CD8-positive, alpha-beta memory T cell (primary cell): ENCODE measurements at regions not wholly inside any gene's neighbourhood (a gene's known extent, or its start where the extent isn't known, plus 50 kb on each side); places are given as distances from the start of the nearest gene placed in this dataset.
"Not testable (repeated sequence)": the region's sequence is repeated elsewhere in the genome, so short reads cannot be mapped to it uniquely, and the experiment has no call there.

ENCODE experiments used
- CTCF ChIA-PET: fragments of 350-600 bp; sonication (Branson Sonifier 250); formaldehyde crosslinking; loops from one replicate; lab custom pipeline; 2021; ENCODE audit warnings: antibody characterized with exemption; lab: Charles Lee
- POLR2A ChIA-PET: fragments of 350-600 bp; sonication (Branson Sonifier 250); formaldehyde crosslinking; loops from one replicate; lab custom pipeline; 2021; ENCODE audit warnings: antibody characterized with exemption; lab: Charles Lee
- DNase-seq, 5 donors: peaks; one replicate each; pipeline versions ENCODE4 v3.0.0 to v3.0.0-alpha.2; 2020 to 2022; ENCODE audit warnings: mixed read lengths in 1 of 5
- H3K27ac ChIP-seq: one replicate; pipeline ENCODE4 v1.7.0; 2013; ENCODE audit warnings: low read depth, mild to moderate bottlenecking, low read length, moderate library complexity
- H3K27me3 ChIP-seq: 2 replicates; pipeline ENCODE4 v1.7.0; 2013; ENCODE audit warnings: low read length, mild to moderate bottlenecking; ENCODE audit not compliant: insufficient read depth, poor library complexity, severe bottlenecking
- H3K36me3 ChIP-seq: 2 replicates; pipeline ENCODE4 v1.7.0; 2013; ENCODE audit warnings: mild to moderate bottlenecking, low read length, moderate library complexity; ENCODE audit not compliant: insufficient read depth
- H3K4me1 ChIP-seq: 2 replicates; pipeline ENCODE4 v1.7.0; 2013; ENCODE audit warnings: mild to moderate bottlenecking, low read length, moderate library complexity; ENCODE audit not compliant: insufficient read depth
- H3K4me3 ChIP-seq: 2 replicates; pipeline ENCODE4 v1.7.0; 2013; ENCODE audit warnings: mild to moderate bottlenecking, low read length
- H3K9me3 ChIP-seq: 2 replicates; pipeline ENCODE4 v1.7.0; 2013; ENCODE audit warnings: mild to moderate bottlenecking, low read length
- H3K27ac Mint-ChIP-seq, 8 donors: one replicate each; pipeline ENCODE4 v1.8.0; 2020 to 2021; ENCODE audit warnings: mixed read lengths in 8 of 8, mild to moderate bottlenecking in 6 of 8, inconsistent platforms in 3 of 8, moderate library complexity in 3 of 8
- H3K27me3 Mint-ChIP-seq, 2 donors: one replicate each; pipeline ENCODE4 v1.8.0; 2020 to 2021; ENCODE audit warnings: mixed read lengths in 2 of 2, mild to moderate bottlenecking in 1 of 2, moderate library complexity in 1 of 2
- H3K36me3 Mint-ChIP-seq, 3 donors: one replicate each; pipeline ENCODE4 v1.8.0; 2020 to 2021; ENCODE audit warnings: mixed read lengths in 3 of 3, inconsistent platforms in 1 of 3, mild to moderate bottlenecking in 1 of 3
- H3K4me1 Mint-ChIP-seq, 3 donors: one replicate each; pipeline ENCODE4 v1.8.0; 2020 to 2021; ENCODE audit warnings: mixed read lengths in 3 of 3, inconsistent platforms in 1 of 3, mild to moderate bottlenecking in 1 of 3
- H3K4me3 Mint-ChIP-seq, 7 donors: one replicate each; pipeline ENCODE4 v1.8.0; 2020 to 2021; ENCODE audit warnings: mixed read lengths in 7 of 7, mild to moderate bottlenecking in 6 of 7, moderate library complexity in 4 of 7, inconsistent platforms in 2 of 7
- H3K9me3 Mint-ChIP-seq, 5 donors: one replicate each; pipeline ENCODE4 v1.8.0; 2020 to 2022; ENCODE audit warnings: mixed read lengths in 5 of 5, mild to moderate bottlenecking in 3 of 5, moderate library complexity in 2 of 5, inconsistent platforms in 1 of 5

- no peaks in the 10 kb centered on the region for H3K36me3 Mint-ChIP-seq
- peaks cover 10 to 26% (median 15%) of the 10 kb centered on the region in 3 donors for H3K4me1 Mint-ChIP-seq
- Histone ChIP-seq H3K4me1 (no peaks in the 10 kb centered on the region), H3K36me3 (no peaks in the 10 kb centered on the region), H3K9me3 (no peaks in the 10 kb centered on the region), H3K27ac (no peak overlapping the region), H3K4me3 (no peak overlapping the region), H3K27me3 (no peaks in the 10 kb centered on the region)
- ChIA-PET CTCF (no interaction called here), POLR2A (no interaction called here)
- peaks cover 18 to 48% of the 10 kb centered on the region in 2 donors for H3K27me3 Mint-ChIP-seq
- no peak overlapping the region for H3K4me3 Mint-ChIP-seq
- DNase-seq = no peak
- no peaks in the 10 kb centered on the region for H3K9me3 Mint-ChIP-seq
- H3K27ac Mint-ChIP-seq = no peak overlapping the region
Observed at GRCh38 chr20:51125780-51126179, 102.9 kb upstream of the KCNG1 start.

- ChIA-PET POLR2A (no interaction called here), CTCF (no interaction called here)
- Histone ChIP-seq H3K9me3 (no peaks in the 10 kb centered on the region), H3K4me1 (no peaks in the 10 kb centered on the region), H3K4me3 (no peak overlapping the region), H3K27me3 (no peaks in the 10 kb centered on the region), H3K27ac (no peak overlapping the region), H3K36me3 (no peaks in the 10 kb centered on the region)
- H3K4me1 Mint-ChIP-seq = peaks cover 10 to 26% (median 15%) of the 10 kb centered on the region in 3 donors
- H3K27ac Mint-ChIP-seq = no peak overlapping the region
- H3K27me3 Mint-ChIP-seq = peaks cover 17 to 48% of the 10 kb centered on the region in 2 donors
- H3K36me3 Mint-ChIP-seq = no peaks in the 10 kb centered on the region
- H3K9me3 Mint-ChIP-seq = no peaks in the 10 kb centered on the region
- no peak overlapping the region for H3K4me3 Mint-ChIP-seq
- no peak for DNase-seq
Observed at GRCh38 chr20:51125105-51125504, 102.2 kb upstream of the KCNG1 start.

GRCh38 chr20:51123887-51124286, 101.0 kb upstream of the KCNG1 start:
- H3K4me1 ChIP-seq, H3K27me3 ChIP-seq, H3K4me3 ChIP-seq, DNase-seq, H3K9me3 ChIP-seq, H3K4me3 Mint-ChIP-seq, POLR2A ChIA-PET, H3K36me3 Mint-ChIP-seq, H3K36me3 ChIP-seq, H3K9me3 Mint-ChIP-seq, H3K27ac ChIP-seq, CTCF ChIA-PET, H3K27ac Mint-ChIP-seq: not testable (repeated sequence)
- peaks cover 10 to 19% (median 12%) of the 10 kb centered on the region in 3 donors for H3K4me1 Mint-ChIP-seq
- peaks cover 17 to 58% of the 10 kb centered on the region in 2 donors for H3K27me3 Mint-ChIP-seq

- Mint-ChIP-seq H3K4me1 (peaks cover 4 to 11% (median 7%) of the 10 kb centered on the region in 3 donors), H3K36me3 (no peaks in the 10 kb centered on the region), H3K27me3 (peaks cover 16 to 62% of the 10 kb centered on the region in 2 donors), H3K9me3 (no peaks in the 10 kb centered on the region), H3K4me3 (no peak overlapping the region), H3K27ac (no peak overlapping the region)
- peaks cover 5% of the 10 kb centered on the region for H3K27me3 ChIP-seq
- no peaks in the 10 kb centered on the region for H3K4me1 ChIP-seq
- DNase-seq = no peak
- no peak overlapping the region for H3K27ac ChIP-seq
- CTCF ChIA-PET = no interaction called here
- POLR2A ChIA-PET = no interaction called here
- H3K9me3 ChIP-seq = no peaks in the 10 kb centered on the region
- H3K4me3 ChIP-seq = no peak overlapping the region
- no peaks in the 10 kb centered on the region for H3K36me3 ChIP-seq
Observed at GRCh38 chr20:51122931-51123658, 100.2 kb upstream of the KCNG1 start.

GRCh38 chr20:51121901-51122412, 99.0 kb upstream of the KCNG1 start:
- no peaks in the 10 kb centered on the region for H3K36me3 ChIP-seq
- H3K27me3 ChIP-seq = peaks cover 5% of the 10 kb centered on the region
- no peak overlapping the region for H3K4me3 ChIP-seq
- ChIA-PET CTCF (no interaction called here), POLR2A (no interaction called here)
- no peak overlapping the region for H3K27ac ChIP-seq
- Mint-ChIP-seq H3K27ac (no peak overlapping the region), H3K4me3 (no peak overlapping the region), H3K27me3 (peaks cover 14 to 54% of the 10 kb centered on the region in 2 donors), H3K36me3 (no peaks in the 10 kb centered on the region), H3K9me3 (no peaks in the 10 kb centered on the region), H3K4me1 (peaks cover 4 to 11% (median 7%) of the 10 kb centered on the region in 3 donors)
- no peaks in the 10 kb centered on the region for H3K4me1 ChIP-seq
- no peaks in the 10 kb centered on the region for H3K9me3 ChIP-seq
- DNase-seq = no peak

GRCh38 chr20:51121272-51121671, 98.4 kb upstream of the KCNG1 start:
- POLR2A ChIA-PET = no interaction called here
- Mint-ChIP-seq H3K4me3 (no peak overlapping the region), H3K27me3 (peaks cover 13 to 55% of the 10 kb centered on the region in 2 donors)

GRCh38 chr20:51120868-51121267, 98.0 kb upstream of the KCNG1 start:
- no peaks in the 10 kb centered on the region for H3K9me3 Mint-ChIP-seq
- CTCF ChIA-PET = no interaction called here
- no peaks in the 10 kb centered on the region for H3K4me1 ChIP-seq
- no peaks in the 10 kb centered on the region for H3K36me3 Mint-ChIP-seq
- no peak overlapping the region for H3K27ac ChIP-seq
- peaks cover 15 to 59% of the 10 kb centered on the region in 2 donors for H3K27me3 Mint-ChIP-seq
- peaks cover 4 to 11% (median 7%) of the 10 kb centered on the region in 3 donors for H3K4me1 Mint-ChIP-seq
- no peaks in the 10 kb centered on the region for H3K36me3 ChIP-seq
- DNase-seq = no peak
- H3K27ac Mint-ChIP-seq = no peak overlapping the region
- no peak overlapping the region for H3K4me3 ChIP-seq
- H3K27me3 ChIP-seq = peaks cover 5% of the 10 kb centered on the region
- no peak overlapping the region for H3K4me3 Mint-ChIP-seq
- no peaks in the 10 kb centered on the region for H3K9me3 ChIP-seq
- POLR2A ChIA-PET = no interaction called here

More at GRCh38 chr20:51121272-51121671, 98.4 kb upstream of the KCNG1 start:
- CTCF ChIA-PET = no interaction called here
- Mint-ChIP-seq H3K27ac (no peak overlapping the region), H3K9me3 (no peaks in the 10 kb centered on the region), H3K36me3 (no peaks in the 10 kb centered on the region), H3K4me1 (peaks cover 4 to 11% (median 7%) of the 10 kb centered on the region in 3 donors)
- H3K4me3 ChIP-seq = no peak overlapping the region
- H3K27ac ChIP-seq = no peak overlapping the region
- H3K4me1 ChIP-seq = no peaks in the 10 kb centered on the region
- no peak for DNase-seq
- H3K36me3 ChIP-seq = no peaks in the 10 kb centered on the region
- no peaks in the 10 kb centered on the region for H3K9me3 ChIP-seq
- peaks cover 5% of the 10 kb centered on the region for H3K27me3 ChIP-seq

- DNase-seq = no peak
- Histone ChIP-seq H3K36me3 (no peaks in the 10 kb centered on the region), H3K4me3 (no peak overlapping the region), H3K27me3 (peaks cover 5% of the 10 kb centered on the region), H3K27ac (no peak overlapping the region), H3K9me3 (no peaks in the 10 kb centered on the region), H3K4me1 (no peaks in the 10 kb centered on the region)
- ChIA-PET POLR2A (no interaction called here), CTCF (no interaction called here)
- H3K4me3 Mint-ChIP-seq = no peak overlapping the region
- no peak overlapping the region for H3K27ac Mint-ChIP-seq
- H3K27me3 Mint-ChIP-seq = peaks cover 15 to 58% of the 10 kb centered on the region in 2 donors
- no peaks in the 10 kb centered on the region for H3K36me3 Mint-ChIP-seq
- peaks cover 4 to 11% (median 7%) of the 10 kb centered on the region in 3 donors for H3K4me1 Mint-ChIP-seq
- H3K9me3 Mint-ChIP-seq = no peaks in the 10 kb centered on the region
Observed at GRCh38 chr20:51120438-51120837, 97.5 kb upstream of the KCNG1 start.
